ENCODE measurements at regions not wholly inside any gene's neighbourhood (a gene's known extent, or its start where the extent isn't known, plus 50 kb on each side); places are given as distances from the start of the nearest gene placed in this dataset.

DNA sequence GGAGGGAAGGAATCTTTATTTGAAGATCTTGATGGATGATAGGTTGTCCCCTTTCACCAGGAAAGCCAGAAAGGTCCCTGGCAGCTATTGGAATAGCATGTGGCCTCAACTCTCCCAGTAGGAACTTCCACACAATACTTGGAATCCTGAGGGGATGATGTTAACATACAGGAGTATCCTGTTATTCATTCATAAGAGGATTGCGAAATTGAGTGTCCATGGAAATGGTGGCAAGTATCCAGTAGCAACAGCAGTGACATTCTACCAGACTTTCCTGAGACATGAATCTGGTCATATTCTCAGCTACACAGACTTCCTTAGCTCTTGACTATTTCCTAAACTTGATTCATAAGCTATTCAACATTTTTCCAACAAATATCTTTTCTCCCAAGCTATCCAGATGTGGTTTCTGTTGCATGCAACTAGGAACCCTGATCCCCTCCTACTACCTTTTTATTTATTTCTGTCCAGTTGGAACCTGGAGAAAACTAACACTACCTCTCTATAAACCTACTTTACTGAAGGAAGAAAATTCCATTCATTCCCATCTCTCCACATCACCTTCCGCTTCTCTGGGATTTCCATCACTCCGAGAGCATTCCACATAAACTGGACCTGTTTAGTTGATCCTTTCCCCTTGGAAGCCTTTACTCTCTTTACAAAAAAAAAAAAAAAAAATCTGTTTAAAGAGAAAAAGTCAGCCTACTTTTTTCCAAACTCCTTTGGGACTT is 101.8 kb downstream of the ANXA5 start:
- TF ChIP-seq, protein P1, sequence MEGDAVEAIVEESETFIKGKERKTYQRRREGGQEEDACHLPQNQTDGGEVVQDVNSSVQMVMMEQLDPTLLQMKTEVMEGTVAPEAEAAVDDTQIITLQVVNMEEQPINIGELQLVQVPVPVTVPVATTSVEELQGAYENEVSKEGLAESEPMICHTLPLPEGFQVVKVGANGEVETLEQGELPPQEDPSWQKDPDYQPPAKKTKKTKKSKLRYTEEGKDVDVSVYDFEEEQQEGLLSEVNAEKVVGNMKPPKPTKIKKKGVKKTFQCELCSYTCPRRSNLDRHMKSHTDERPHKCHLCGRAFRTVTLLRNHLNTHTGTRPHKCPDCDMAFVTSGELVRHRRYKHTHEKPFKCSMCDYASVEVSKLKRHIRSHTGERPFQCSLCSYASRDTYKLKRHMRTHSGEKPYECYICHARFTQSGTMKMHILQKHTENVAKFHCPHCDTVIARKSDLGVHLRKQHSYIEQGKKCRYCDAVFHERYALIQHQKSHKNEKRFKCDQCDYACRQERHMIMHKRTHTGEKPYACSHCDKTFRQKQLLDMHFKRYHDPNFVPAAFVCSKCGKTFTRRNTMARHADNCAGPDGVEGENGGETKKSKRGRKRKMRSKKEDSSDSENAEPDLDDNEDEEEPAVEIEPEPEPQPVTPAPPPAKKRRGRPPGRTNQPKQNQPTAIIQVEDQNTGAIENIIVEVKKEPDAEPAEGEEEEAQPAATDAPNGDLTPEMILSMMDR (IDR thresholded peaks at IDR 0.05; ENCODE audit: low read depth, low read length), result no peak
- no peak for TF ChIP-seq POLR2A (IDR thresholded peaks at IDR 0.05; ENCODE audit: extremely low read depth, insufficient read length)
- TF ChIP-seq, protein P2, sequence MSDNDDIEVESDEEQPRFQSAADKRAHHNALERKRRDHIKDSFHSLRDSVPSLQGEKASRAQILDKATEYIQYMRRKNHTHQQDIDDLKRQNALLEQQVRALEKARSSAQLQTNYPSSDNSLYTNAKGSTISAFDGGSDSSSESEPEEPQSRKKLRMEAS (IDR thresholded peaks at IDR 0.05; ENCODE audit: low read depth, low read length), result no peak

All from NB4 (cell line).